Inferior parietal cortex (tissue), 1 donor: ENCODE measurements at regions not wholly inside any gene's neighbourhood (a gene's known extent, or its start where the extent isn't known, plus 50 kb on each side); places are given as distances from the start of the nearest gene placed in this dataset.

Experiments
- DNase-seq: peaks from one replicate; pipeline ENCODE4 v3.0.0-alpha.2; 2016; ENCODE audit errors: extremely low spot score

- DNase-seq, result no peak
Measured at GRCh38 chr2:12415536-12415935, 301.2 kb upstream of the TRIB2 start.

- no peak for DNase-seq
Measured at GRCh38 chr2:12416600-12416999, 300.1 kb upstream of the TRIB2 start.

- DNase-seq, result no peak
Measured at GRCh38 chr2:12417786-12418185, 298.9 kb upstream of the TRIB2 start.

- DNase-seq, result no peak
Measured at GRCh38 chr2:12419803-12420202, 296.9 kb upstream of the TRIB2 start.

- no peak for DNase-seq
Measured at GRCh38 chr2:12421046-12421445, 295.7 kb upstream of the TRIB2 start.

- no peak for DNase-seq
Measured at GRCh38 chr2:12424219-12424618, 292.5 kb upstream of the TRIB2 start.

GRCh38 chr2:12424809-12425208 is 291.9 kb upstream of the TRIB2 start:
- no peak for DNase-seq

- no peak for DNase-seq
Measured at GRCh38 chr2:12428324-12428723, 288.4 kb upstream of the TRIB2 start.

GRCh38 chr2:12428786-12429185 is 287.9 kb upstream of the TRIB2 start:
- DNase-seq, result no peak

- DNase-seq, result no peak
Measured at GRCh38 chr2:12429779-12430406, 286.8 kb upstream of the TRIB2 start.

GRCh38 chr2:12430407-12431133 is 286.2 kb upstream of the TRIB2 start:
- no peak for DNase-seq

GRCh38 chr2:12432985-12433625 is 283.6 kb upstream of the TRIB2 start:
- DNase-seq, result no peak

GRCh38 chr2:12433626-12433990 is 283.1 kb upstream of the TRIB2 start:
- DNase-seq, result no peak

- no peak for DNase-seq
Measured at GRCh38 chr2:12434630-12435098, 282.1 kb upstream of the TRIB2 start.

- DNase-seq, result no peak
Measured at GRCh38 chr2:12435430-12436222, 281.1 kb upstream of the TRIB2 start.

GRCh38 chr2:12436483-12436882 is 280.3 kb upstream of the TRIB2 start:
- no peak for DNase-seq

- no peak for DNase-seq
Measured at GRCh38 chr2:12436935-12437561, 279.7 kb upstream of the TRIB2 start.

- no peak for DNase-seq
Measured at GRCh38 chr2:12440731-12441130, 276.0 kb upstream of the TRIB2 start.

GRCh38 chr2:12441750-12442475 is 274.8 kb upstream of the TRIB2 start:
- no peak for DNase-seq

GRCh38 chr2:12442476-12442847 is 274.3 kb upstream of the TRIB2 start:
- DNase-seq, result no peak

- DNase-seq, result no peak
Measured at GRCh38 chr2:12448846-12449505, 267.8 kb upstream of the TRIB2 start.
